H9 (cell line): ENCODE measurements at regions not wholly inside any gene's neighbourhood (a gene's known extent, or its start where the extent isn't known, plus 50 kb on each side); places are given as distances from the start of the nearest gene placed in this dataset.

ENCODE experiments used
- DNase-seq: peaks from one replicate; pipeline ENCODE4 v3.0.0-alpha.2; 2017
- H2AFZ ChIP-seq: one replicate; pipeline ENCODE4 v1.6.1; 2013; ENCODE audit warnings: mild to moderate bottlenecking, low read length, control low read depth, moderate library complexity
- H2AK5ac ChIP-seq: 2 replicates; pipeline ENCODE4 v1.6.1; 2013; ENCODE audit warnings: low read length, control low read depth, mixed read lengths; ENCODE audit not compliant: insufficient read length
- H2BK120ac ChIP-seq: one replicate; pipeline ENCODE4 v1.6.1; 2013; ENCODE audit warnings: low read depth, mild to moderate bottlenecking, low read length, control low read depth, inconsistent platforms; ENCODE audit not compliant: poor library complexity, severe bottlenecking
- H2BK12ac ChIP-seq: 2 replicates; pipeline ENCODE4 v1.6.1; 2013; ENCODE audit warnings: low read length, control low read depth, mixed read lengths, low read depth; ENCODE audit not compliant: insufficient read length
- H2BK15ac ChIP-seq: 2 replicates; pipeline ENCODE4 v1.6.1; 2013; ENCODE audit warnings: low read depth, low read length, control low read depth
- H2BK20ac ChIP-seq: one replicate; pipeline ENCODE4 v1.6.1; 2013; ENCODE audit warnings: low read depth, mild to moderate bottlenecking, low read length, control low read depth, inconsistent platforms; ENCODE audit not compliant: poor library complexity, severe bottlenecking
- H2BK5ac ChIP-seq: 2 replicates; pipeline ENCODE4 v1.6.1; 2013; ENCODE audit warnings: low read length, control low read depth, mixed read lengths; ENCODE audit not compliant: insufficient read length
- H3K14ac ChIP-seq: 2 replicates; pipeline ENCODE4 v1.6.1; 2013; ENCODE audit warnings: low read length, control low read depth; ENCODE audit not compliant: insufficient read depth
- H3K18ac ChIP-seq: 2 replicates; pipeline ENCODE4 v1.6.1; 2013; ENCODE audit warnings: low read depth, mild to moderate bottlenecking, mixed read lengths, low read length, control low read depth; ENCODE audit not compliant: insufficient read length
- H3K23ac ChIP-seq: 2 replicates; pipeline ENCODE4 v1.6.1; 2013; ENCODE audit warnings: low read length, control low read depth, mixed read lengths, low read depth; ENCODE audit not compliant: insufficient read length
- H3K23me2 ChIP-seq: 2 replicates; pipeline ENCODE4 v1.6.1; 2013; ENCODE audit warnings: low read depth, mild to moderate bottlenecking, mixed read lengths, low read length, control low read depth; ENCODE audit not compliant: insufficient read length, poor library complexity, severe bottlenecking
- H3K27ac ChIP-seq: 2 replicates; pipeline ENCODE4 v1.5.1; 2013; ENCODE audit warnings: low read length, control low read depth, mixed read lengths, low read depth; ENCODE audit not compliant: insufficient read length
- H3K27me3 ChIP-seq: 2 replicates; pipeline ENCODE4 v1.6.1; 2013; ENCODE audit warnings: low read length, control low read depth, inconsistent platforms; ENCODE audit not compliant: insufficient read depth
- H3K4ac ChIP-seq: 2 replicates; pipeline ENCODE4 v1.6.1; 2013; ENCODE audit warnings: low read depth, mild to moderate bottlenecking, control low read depth, inconsistent platforms, low read length, moderate library complexity
- H3K4me1 ChIP-seq: 2 replicates; pipeline ENCODE4 v1.6.1; 2013; ENCODE audit warnings: low read length, control low read depth, inconsistent platforms; ENCODE audit not compliant: insufficient read depth
- H3K4me2 ChIP-seq: 2 replicates; pipeline ENCODE4 v1.6.1; 2013; ENCODE audit warnings: low read length, control low read depth, mixed read lengths; ENCODE audit not compliant: insufficient read length, insufficient read depth
- H3K56ac ChIP-seq: 2 replicates; pipeline ENCODE4 v1.6.1; 2013; ENCODE audit warnings: low read depth, mild to moderate bottlenecking, mixed read lengths, low read length, control low read depth; ENCODE audit not compliant: insufficient read length
- H3K79me1 ChIP-seq: 2 replicates; pipeline ENCODE4 v1.6.1; 2013; ENCODE audit warnings: low read depth, mild to moderate bottlenecking, moderate library complexity, low read length, control low read depth, inconsistent platforms; ENCODE audit not compliant: insufficient read depth, poor library complexity, severe bottlenecking
- H3K79me2 ChIP-seq: 2 replicates; pipeline ENCODE4 v1.6.1; 2013; ENCODE audit warnings: low read length, control low read depth, inconsistent platforms; ENCODE audit not compliant: insufficient read depth
- H3K9ac ChIP-seq: 2 replicates; pipeline ENCODE4 v1.6.1; 2013; ENCODE audit warnings: low read length, control low read depth, mixed read lengths; ENCODE audit not compliant: insufficient read length; ENCODE audit errors: extremely low read depth
- H3K9me3 ChIP-seq: one replicate; pipeline ENCODE4 v1.6.1; 2013; ENCODE audit warnings: low read depth, low read length, inconsistent platforms; ENCODE audit not compliant: control insufficient read depth
- H3T11ph ChIP-seq: one replicate; pipeline ENCODE4 v1.6.1; 2013; ENCODE audit warnings: mild to moderate bottlenecking, low read length, control low read depth, inconsistent platforms
- H4K20me1 ChIP-seq: one replicate; pipeline ENCODE4 v1.6.1; 2013; ENCODE audit not compliant: control insufficient read depth, insufficient read length, insufficient read depth
- H4K5ac ChIP-seq: 2 replicates; pipeline ENCODE4 v1.6.1; 2013; ENCODE audit warnings: low read depth, mild to moderate bottlenecking, mixed read lengths, low read length, control low read depth; ENCODE audit not compliant: insufficient read length
- H4K8ac ChIP-seq: replicated peaks from 2 replicates; pipeline ENCODE4 v1.6.1; 2013; ENCODE audit warnings: low read length, control low read depth, mixed read lengths, low read depth; ENCODE audit not compliant: insufficient read length
- H4K91ac ChIP-seq: 2 replicates; pipeline ENCODE4 v1.6.1; 2013; ENCODE audit warnings: low read depth, mild to moderate bottlenecking, moderate library complexity, mixed read lengths, low read length, control low read depth; ENCODE audit not compliant: insufficient read length
- H3K27ac Mint-ChIP-seq, 3 experiments: 2 replicates in 2 of 3; 3 replicates in 1 of 3; pipeline ENCODE4 v1.8.0; 2020 to 2021; ENCODE audit warnings: mixed read lengths in 3 of 3, mild to moderate bottlenecking in 1 of 3, moderate library complexity in 1 of 3
- H3K27me3 Mint-ChIP-seq: 2 replicates; pipeline ENCODE4 v1.8.0; 2021; ENCODE audit warnings: low read depth, mild to moderate bottlenecking, moderate library complexity, mixed read lengths
- H3K36me3 Mint-ChIP-seq, 3 experiments: 2 replicates in 2 of 3; 3 replicates in 1 of 3; pipeline ENCODE4 v1.8.0; 2020 to 2021; ENCODE audit warnings: low read depth in 3 of 3, mixed read lengths in 3 of 3; ENCODE audit not compliant: insufficient read depth in 1 of 3
- H3K4me1 Mint-ChIP-seq, 2 experiments: 2 replicates each; pipeline ENCODE4 v1.8.0; 2020; ENCODE audit warnings: mixed read lengths in 2 of 2
- H3K4me3 Mint-ChIP-seq, 2 experiments: 2 replicates in 1 of 2; 3 replicates in 1 of 2; pipeline ENCODE4 v1.8.0; 2020 to 2021; ENCODE audit warnings: mild to moderate bottlenecking in 2 of 2, mixed read lengths in 2 of 2, moderate library complexity in 1 of 2
- H3K9me3 Mint-ChIP-seq, 2 experiments: 2 replicates in 1 of 2; 3 replicates in 1 of 2; pipeline ENCODE4 v1.8.0; 2020; ENCODE audit warnings: mild to moderate bottlenecking in 2 of 2, mixed read lengths in 2 of 2, moderate library complexity in 1 of 2
- WGBS: extraction: QIAGEN DNeasy Blood & Tissue Kit; methylation state at CpG from one replicate; pipeline ENCODE4 v1.1.7; 2013; ENCODE audit warnings: missing lambda C conversion rate, low lambda C conversion rate, mixed read lengths; ENCODE audit not compliant: insufficient read length; ENCODE audit errors: extremely low coverage; 5-methylcytosine and 5-hydroxymethylcytosine counted together
- TF ChIP-seq, protein P1 (sequence below): fragments of 200-600 bp; sonication (generic); conservative IDR thresholded peaks from 3 replicates; pipeline ENCODE4 v1.8.0; 2021; ENCODE audit warnings: antibody characterized with exemption, mild to moderate bottlenecking

DNA sequence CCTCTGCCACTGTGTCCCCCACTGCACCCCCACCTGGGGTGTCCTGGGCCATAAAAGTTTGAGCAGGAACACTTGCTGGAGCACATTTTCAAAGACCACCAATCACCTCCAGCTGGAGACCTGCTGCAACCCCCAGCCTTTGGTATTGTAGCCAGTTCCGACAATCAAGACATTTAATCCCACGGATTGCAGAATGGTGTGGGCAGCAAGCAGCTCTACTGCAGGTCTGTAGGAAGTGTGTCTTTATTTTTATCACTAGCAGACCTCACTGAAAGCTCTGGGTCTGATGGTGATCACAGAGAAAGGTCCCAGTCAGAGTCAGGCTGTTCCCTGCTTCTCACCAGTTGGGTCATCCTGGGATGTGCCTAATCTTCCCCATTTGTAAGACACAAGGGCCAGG, 167.1 kb upstream of the ECI2 start:
- H3K4me1 Mint-ChIP-seq, result no peaks in the 10 kb centered on the region
- H2BK5ac ChIP-seq, result no peak overlapping the region
- H3K27me3 ChIP-seq, result no peaks in the 10 kb centered on the region
- H3K4me2 ChIP-seq, result no peak overlapping the region
- no peak overlapping the region for H4K5ac ChIP-seq
- H3K27ac Mint-ChIP-seq, result no peak overlapping the region
- H2AFZ ChIP-seq, result no peak overlapping the region
- H3K4me1 ChIP-seq, result no peaks in the 10 kb centered on the region
- H3K27ac ChIP-seq, result no peak overlapping the region
- H3K14ac ChIP-seq, result no peak overlapping the region
- TF ChIP-seq, protein P1, sequence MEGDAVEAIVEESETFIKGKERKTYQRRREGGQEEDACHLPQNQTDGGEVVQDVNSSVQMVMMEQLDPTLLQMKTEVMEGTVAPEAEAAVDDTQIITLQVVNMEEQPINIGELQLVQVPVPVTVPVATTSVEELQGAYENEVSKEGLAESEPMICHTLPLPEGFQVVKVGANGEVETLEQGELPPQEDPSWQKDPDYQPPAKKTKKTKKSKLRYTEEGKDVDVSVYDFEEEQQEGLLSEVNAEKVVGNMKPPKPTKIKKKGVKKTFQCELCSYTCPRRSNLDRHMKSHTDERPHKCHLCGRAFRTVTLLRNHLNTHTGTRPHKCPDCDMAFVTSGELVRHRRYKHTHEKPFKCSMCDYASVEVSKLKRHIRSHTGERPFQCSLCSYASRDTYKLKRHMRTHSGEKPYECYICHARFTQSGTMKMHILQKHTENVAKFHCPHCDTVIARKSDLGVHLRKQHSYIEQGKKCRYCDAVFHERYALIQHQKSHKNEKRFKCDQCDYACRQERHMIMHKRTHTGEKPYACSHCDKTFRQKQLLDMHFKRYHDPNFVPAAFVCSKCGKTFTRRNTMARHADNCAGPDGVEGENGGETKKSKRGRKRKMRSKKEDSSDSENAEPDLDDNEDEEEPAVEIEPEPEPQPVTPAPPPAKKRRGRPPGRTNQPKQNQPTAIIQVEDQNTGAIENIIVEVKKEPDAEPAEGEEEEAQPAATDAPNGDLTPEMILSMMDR, result no peak
- no peak overlapping the region for H3T11ph ChIP-seq
- no peaks in the 10 kb centered on the region; the same call in none of the 2 replicates for H3K27me3 Mint-ChIP-seq
- no peak overlapping the region for H3K4ac ChIP-seq
- H4K91ac ChIP-seq, result no peak overlapping the region
- H3K9me3 Mint-ChIP-seq, result peaks cover 9 to 10% of the 10 kb centered on the region in 2 experiments
- no peaks in the 10 kb centered on the region for H4K20me1 ChIP-seq
- H3K23me2 ChIP-seq, result no peaks in the 10 kb centered on the region
- no peaks in the 10 kb centered on the region for H3K79me2 ChIP-seq
- H4K8ac ChIP-seq, result no peak overlapping the region
- H3K9ac ChIP-seq, result no peak overlapping the region
- WGBS, result no CpG with 5 or more reads among the region's 2 CpGs
- H3K23ac ChIP-seq, result no peak overlapping the region
- no peaks in the 10 kb centered on the region for H3K79me1 ChIP-seq
- H3K4me3 Mint-ChIP-seq, result no peak overlapping the region
- H3K36me3 Mint-ChIP-seq, result peaks cover 0 to 11% (median 0%) of the 10 kb centered on the region in 3 experiments; a peak in 3 of 7 replicates
- H2BK15ac ChIP-seq, result no peak overlapping the region
- no peaks in the 10 kb centered on the region for H3K9me3 ChIP-seq
- no peak for DNase-seq
- no peak overlapping the region for H2BK20ac ChIP-seq
- H2AK5ac ChIP-seq, result no peak overlapping the region
- no peak overlapping the region for H3K56ac ChIP-seq
- no peak overlapping the region for H2BK12ac ChIP-seq
- no peak overlapping the region for H3K18ac ChIP-seq
- no peak overlapping the region for H2BK120ac ChIP-seq
